GM19397 (cell line): ENCODE measurements at regions not wholly inside any gene's neighbourhood (a gene's known extent, or its start where the extent isn't known, plus 50 kb on each side); places are given as distances from the start of the nearest gene placed in this dataset.

Source experiments
- ATAC-seq: cut with Tn5 transposase; IDR thresholded peaks from one replicate; pipeline ENCODE4 v1.9.1; 2021; ENCODE audit warnings: mild to moderate bottlenecking, moderate library complexity; ENCODE audit not compliant: unreplicated experiment

DNA sequence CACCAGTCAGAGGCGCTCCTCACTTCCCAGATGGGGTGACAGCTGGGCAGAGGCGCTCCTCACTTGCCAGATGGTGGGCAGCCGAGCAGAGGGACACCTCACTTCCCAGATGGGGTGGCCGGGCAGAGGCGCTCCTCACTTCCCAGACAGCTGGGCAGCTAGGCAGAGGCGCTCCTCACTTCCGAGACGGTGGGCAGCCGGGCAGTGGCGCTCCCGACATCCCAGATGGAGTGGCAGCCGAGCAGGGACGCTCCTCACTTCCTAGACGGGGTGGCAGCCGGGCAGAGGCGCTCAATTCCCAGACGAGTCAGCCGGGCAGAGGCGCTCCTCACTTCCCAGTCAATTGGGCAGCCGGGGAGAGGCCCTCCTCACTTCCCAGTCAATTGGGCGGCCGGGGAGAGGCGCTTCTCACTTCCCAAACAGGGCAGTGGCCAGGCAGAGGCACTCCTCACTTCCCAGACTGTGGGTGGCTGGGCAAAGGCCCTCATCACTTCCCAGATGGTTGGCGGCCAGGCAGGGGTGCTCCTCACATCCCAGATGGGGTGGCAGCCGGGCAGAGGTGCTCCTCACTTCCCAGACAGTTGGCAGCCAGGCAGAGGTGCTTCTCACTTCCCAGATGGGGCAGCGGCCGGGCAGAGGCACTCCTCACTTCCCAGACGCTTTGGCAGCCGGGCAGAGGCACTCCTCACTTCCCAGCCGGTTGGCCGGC is 143.8 kb upstream of the ARID2 start:
- ATAC-seq, result no peak

DNA sequence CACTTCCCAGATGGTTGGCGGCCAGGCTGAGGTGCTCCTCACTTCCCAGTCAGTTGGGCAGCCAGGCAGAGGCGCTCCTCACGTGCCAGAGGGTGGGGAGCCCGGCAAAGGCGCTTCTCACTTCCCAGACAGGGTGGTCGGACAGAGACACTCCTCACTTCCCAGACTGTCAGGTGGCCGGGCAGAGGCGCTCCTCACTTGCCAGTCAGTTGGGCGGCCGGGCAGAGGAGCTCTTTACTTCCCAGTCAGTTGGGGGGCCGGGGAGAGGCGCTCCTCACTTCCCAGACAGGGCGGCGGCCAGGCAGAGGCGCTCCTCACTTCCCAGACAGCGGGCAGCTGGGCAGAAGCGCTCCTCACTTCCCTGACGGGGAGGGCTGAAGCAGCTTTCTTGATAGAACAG is 143.0 kb upstream of the ARID2 start:
- no peak for ATAC-seq

DNA sequence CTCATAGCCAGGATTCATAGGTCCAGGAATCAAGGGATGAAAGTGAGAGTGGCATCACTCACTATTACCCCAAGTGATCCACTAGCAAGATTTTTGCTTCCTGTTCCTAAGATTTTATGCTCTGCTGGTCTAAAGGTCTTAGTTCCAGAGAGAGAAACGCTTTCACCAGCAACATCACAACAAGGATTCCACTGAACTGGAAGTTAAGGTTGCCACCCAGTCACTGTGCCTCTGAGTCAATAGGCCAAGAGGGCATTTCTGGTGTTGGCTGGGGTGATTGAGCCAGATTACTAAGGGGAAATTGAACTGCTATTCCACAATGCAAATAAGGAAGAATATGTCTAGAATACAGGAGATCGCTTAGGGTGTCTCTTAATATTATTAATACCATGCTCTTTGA is 142.5 kb upstream of the ARID2 start:
- ATAC-seq, result no peak

DNA sequence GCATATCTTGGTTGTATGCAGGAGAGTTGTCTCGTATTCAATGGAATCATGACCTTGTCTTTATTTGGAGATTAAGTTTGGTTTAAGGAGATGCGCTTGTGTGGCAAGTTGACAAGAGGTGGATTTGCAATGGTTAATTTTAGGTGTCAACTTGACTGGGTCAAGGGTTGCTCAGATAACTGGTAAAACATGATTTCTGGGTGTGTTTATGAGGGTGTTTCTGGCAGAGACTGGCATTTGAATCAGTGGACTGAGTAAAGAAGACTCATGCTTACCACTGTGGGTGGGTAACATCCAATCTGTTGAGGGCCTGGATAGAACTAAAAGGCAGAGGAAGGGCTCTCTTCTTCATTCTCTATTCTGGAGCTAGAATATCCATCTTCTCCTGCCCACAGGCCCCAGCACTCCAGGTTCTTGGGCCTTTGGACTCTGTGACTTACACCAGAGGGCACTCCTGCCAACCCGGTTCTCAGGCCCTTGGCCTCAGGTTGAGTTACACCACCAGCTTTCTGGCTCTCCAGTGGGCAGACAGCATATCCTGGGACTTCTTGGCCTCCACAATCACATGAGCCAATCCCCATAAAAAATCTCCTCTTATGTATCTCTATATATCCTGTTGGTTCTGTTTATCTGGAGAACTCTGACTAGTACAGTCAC is 141.5 kb upstream of the ARID2 start:
- ATAC-seq, result no peak

DNA sequence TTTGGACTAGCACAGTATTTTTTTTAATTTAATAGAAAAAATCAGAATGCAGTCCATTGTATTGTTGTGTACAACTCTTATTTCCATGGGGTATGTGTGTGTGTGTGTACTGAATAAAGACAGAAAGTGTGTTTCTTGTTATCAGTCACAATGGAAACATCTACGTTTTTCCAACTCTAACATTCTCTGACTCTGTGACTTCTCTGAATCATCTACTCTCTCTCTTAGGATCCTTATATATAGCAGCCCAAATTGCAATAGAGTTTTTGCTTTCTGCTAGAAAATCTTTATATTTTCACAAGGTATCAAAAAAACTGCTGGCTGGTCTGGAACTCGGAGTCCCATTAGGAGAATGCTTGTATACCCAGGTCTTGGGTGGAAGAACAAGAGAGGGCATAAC is 138.9 kb upstream of the ARID2 start:
- no peak for ATAC-seq

DNA sequence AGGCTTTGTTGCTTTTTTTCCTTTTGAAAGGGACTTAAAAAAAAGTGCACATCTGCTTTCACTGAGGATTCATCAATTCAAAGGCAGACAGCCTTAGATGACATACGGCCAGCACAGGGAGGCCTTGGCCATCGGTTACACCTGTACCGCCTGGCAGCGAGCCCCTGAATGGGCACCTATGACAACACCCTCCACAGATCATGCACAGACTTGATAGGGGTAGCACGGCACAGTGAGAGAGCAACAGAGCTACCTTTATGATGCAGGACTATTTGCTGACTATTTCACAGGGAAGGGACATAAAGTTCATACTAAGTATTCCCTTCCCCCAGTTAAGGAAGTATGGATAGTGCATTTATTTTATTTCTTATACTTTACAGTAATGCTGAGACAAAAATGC is 137.9 kb upstream of the ARID2 start:
- ATAC-seq, result no peak

DNA sequence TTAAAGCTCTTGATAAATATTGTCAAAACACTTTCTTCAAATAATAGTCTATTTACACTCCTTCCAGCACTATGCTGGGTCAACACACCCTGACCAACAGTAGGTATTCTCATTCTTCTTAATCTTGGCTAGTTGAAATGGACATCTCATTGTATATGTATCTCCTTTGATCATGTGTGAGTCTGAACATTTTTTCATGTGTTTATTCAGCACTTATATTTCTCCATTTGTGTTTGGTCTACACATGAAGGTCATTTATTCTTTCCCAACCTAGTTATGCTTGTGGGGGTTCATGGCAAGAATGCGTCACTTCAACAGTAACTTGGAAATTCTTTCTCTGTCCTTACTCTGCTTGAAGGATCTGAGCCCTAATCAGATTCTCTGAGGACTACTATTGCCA is 133.1 kb upstream of the ARID2 start:
- no peak for ATAC-seq

DNA sequence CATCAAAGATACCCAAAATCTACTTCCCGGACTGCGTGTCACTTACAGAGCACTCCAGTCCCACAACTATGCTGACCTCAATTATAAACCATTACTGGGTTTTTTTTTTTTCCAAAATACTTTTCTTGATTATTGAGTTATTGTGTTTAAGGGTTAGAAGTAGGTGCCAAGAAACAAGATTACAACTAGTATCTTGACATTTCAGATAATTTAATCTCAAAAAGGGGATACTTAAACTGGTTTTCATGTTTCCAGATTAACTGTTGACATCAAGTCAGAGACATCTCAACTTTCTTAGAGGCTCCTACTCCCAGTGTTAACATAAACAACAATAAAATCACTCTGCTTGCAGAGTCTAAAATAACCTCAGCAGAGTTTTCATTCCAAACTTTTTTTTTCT is 131.2 kb upstream of the ARID2 start:
- no peak for ATAC-seq

DNA sequence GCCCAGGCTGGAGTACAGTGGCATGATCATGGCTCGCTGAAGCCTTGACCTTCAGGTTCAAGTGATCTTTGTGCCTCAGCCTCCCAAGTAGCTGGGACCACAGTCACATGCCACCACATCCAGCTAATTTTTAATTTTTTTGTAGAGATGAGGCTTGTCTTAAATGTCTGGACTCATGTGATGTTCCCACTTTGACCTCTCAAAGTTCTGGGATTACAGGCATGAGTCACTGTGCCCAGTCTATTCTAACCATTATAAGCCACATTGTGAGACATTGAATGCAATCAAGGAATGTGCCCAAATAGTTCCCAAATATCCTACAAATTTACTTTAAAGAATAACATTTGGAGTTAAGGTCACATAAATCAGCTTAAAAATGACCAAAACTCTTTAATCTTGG is 130.7 kb upstream of the ARID2 start:
- no peak for ATAC-seq

DNA sequence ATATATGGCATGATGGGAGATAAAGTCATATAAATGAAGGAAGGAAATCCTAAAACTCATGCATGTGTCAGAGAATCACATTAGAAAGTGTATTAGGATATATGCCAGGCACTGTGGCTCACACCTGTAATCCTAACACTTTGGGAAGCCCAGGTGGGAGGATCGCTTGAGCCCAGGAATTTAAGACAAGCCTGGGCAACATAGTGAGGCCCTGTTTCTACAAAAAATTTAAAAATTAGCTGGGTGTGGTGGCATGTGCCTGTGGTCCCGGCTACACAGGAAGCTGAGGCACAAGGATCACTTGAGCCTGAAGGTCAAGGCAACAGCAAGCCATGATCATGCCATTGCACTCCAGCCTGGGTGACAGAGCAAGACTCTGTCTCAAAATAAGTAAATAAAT is 130.3 kb upstream of the ARID2 start:
- ATAC-seq, result no peak

DNA sequence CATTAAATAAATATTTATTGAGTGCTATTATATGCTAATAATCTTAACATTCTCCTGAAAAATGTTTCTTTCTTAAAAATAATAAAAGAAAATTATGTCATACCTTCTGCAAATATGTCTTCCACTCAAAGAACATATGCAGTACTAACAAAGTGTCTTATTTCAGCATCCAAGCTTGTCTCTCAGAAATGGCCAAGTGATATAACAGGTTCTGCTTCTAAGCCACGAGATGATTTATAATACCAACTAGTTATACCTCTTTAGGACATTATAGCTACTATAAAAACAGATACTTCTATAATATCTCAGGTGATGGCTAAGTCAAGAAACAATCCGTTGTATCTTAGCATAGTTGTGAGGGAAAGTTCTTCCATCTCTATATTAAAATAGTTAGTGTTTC is 128.1 kb upstream of the ARID2 start:
- no peak for ATAC-seq

DNA sequence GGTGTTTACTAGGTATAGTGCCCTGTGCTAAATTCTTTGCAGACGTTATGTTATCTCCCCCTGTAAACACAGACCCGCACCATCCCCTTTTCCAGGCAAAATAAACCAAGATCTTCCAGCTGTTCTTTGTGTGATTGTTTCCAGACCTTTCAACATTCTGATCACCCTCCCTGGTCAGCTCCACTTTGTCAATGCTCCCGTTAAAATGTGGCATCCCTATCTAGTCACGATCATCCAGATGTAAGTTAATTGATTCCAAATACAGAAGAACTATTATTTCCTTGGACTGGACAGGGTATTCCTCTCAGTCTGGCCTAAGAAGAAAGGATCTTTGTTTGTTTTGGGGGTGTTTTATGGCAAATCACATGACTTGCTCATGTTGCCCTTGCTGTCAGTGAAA is 127.6 kb upstream of the ARID2 start:
- ATAC-seq, result no peak

DNA sequence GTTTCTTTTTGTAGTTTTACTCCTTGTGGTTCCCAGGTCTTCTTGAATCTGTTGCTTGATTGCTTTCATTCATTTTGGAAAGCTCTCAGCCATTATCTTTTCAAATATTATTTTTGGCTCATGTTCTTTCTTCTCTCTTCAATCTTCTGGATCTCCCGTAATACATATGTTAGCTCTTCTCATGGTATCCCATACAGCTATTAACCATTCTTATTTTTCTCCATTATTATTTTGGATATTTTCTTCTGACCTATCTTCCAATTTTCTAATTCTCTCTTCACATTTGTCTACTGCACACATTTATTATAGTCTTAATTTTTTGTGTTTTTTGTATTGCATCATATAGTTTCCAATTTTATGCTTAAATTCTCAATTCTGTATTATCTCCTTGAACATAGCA is 123.9 kb upstream of the ARID2 start:
- no peak for ATAC-seq

DNA sequence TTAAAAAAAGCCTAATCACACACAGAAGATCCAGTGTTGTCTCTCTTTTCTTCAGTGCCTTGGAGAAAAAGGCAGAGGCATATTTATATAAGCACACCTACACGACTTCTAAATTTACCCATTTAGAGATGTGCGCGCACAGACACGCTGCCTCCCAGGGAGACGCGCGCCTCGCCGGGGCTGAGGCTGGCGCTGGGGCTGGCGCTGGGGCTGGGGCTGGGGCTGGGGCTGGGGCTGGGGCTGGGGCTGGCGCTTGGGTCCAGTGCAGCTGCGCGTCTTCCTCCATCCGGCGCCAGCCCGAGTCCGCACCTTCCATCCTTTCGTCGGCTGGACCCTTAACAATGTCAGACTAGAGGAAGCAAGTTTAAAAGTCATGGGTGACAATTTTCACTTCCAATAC is 118.4 kb upstream of the ARID2 start:
- no peak for ATAC-seq

DNA sequence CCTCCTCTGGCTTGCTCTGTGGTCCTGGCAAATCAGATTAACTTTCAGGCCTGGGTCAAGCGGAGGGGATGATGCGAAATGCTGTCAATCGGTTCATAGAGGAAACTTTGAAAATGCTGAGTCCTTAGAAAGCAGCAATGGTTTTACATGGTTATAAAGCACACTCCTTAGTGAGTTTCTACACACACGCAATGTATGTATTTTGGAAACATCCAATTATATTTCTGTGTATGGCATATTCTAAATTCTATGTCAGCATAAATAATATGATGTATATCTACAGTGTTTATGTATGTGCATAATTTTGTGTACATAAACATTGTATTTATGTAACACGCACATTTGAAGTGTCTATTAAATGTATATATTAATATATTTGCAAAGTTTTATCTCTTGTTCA is 118.0 kb upstream of the ARID2 start:
- no peak for ATAC-seq

DNA sequence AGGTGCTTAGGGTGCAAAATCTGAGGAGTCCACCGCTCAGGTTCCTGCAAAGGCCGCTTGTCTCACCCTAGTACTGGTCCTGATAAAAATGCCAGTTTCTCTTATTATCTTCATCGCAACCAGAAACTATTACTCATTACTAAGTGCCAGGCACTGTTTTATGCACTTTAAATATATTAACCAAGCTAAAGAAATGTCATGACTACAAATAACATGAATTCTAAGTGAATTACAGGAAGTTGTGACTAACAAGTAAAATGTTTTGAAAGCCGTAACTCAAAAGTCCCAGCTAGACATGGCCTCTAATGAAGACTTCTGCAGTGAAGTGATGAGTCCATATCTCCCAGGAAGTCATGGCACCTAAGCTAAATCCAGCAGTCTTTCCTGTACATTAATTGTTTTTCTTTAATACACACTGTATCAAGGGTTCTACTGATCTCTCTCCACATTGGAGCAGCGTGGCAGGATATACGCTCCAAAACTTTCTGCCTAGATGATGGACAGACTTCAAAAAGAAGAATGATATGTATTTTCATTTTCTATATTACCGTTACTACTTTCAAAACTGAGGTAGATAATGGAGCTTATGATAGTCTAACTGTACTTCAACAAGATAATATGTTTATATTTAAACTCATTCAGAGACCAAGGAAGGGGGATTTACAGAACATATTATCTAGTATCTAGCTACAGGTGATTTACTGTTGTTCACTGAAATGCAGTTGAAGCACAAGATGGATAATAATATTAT is 117.3 kb upstream of the ARID2 start:
- ATAC-seq, result no peak

DNA sequence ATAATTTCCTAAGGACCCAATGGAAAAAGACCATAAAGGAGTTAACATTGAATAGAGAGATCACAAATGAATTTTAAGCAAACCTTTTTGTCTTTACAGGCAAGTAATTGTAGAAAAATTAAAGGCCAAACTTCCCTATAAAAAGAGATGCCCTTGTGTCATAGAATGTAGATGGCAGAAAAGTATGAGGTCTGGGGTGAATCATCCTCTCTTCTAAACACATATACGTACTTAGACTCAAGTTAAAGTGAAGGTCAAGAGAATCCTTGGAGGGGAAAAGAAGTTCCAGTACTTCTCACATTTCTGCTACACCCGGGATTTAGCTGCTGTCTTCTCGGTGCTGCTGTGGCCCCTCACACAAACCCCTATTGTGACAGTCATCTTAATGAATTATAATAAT is 116.2 kb upstream of the ARID2 start:
- no peak for ATAC-seq

DNA sequence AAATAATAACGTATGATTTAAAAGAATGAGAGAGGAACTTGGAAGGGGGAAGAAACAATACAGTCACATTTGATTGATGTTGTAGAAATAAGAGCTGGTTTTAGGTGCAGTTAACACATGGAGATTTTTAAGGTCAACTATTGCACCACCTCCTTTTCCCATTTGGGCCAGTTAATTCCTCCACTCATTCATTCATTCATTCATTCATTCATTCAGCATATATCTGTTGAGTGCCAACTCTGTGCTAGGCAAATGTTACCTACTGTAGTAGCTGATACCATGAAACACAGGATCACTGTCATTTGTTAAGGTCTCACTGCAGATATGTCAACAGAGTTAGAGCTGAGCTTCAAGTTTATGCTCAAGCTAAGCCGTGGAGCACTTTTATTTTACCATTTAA is 115.7 kb upstream of the ARID2 start:
- no peak for ATAC-seq

DNA sequence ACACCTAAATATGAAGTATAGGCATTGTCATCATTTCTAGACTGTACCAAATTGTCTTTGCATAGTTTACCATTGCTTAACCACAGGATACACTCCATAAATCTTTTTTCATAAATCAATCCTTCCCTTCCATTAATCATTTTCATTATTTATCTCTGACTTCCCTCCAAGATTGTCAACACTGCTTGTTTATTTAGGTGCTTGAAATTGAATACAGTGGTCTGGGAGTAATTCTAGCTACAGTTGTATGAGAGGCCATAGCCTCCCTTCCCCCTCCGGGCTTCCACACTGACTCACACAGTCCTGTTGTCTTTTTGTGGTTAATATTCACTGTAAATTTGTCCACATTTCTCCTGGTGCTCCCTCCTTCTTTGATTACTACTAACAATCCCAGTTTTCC is 114.2 kb upstream of the ARID2 start:
- no peak for ATAC-seq

DNA sequence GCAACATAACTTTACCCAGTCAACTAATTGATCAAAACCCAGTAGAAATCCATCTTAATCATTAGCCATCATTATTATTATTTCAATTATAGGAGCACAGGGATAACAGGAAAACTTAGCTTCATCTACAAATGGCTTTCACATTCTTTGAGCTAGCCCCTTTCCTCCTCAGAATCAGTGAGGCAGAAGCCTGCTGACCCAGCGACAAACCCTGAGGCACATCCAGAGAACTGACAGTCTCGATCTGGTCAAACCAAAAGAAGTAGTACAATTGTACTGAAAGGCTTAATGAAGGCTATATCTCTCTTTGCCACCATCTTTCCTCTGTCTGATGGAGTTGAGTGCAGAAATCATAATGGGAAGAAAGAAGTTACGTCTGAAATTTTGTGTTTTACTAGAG is 109.8 kb upstream of the ARID2 start:
- ATAC-seq, result no peak

DNA sequence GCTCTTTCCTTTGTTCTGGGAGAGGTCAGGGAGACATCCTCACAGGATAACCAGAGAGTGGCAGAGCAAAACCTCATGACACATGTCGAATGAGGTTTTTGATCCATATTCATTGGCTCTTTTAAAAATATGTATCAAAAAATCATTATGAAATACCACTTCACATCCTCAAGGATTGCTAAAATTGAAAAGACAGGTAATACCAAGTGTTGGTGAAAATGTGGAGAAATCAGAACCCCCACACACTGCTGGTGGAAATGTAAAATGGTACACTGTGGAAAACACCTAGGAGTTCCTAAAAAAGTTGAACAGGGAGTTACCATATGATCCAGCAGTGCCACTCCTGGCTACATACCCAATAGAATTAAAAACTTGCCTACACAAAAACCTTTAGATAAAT is 107.8 kb upstream of the ARID2 start:
- ATAC-seq, result no peak

DNA sequence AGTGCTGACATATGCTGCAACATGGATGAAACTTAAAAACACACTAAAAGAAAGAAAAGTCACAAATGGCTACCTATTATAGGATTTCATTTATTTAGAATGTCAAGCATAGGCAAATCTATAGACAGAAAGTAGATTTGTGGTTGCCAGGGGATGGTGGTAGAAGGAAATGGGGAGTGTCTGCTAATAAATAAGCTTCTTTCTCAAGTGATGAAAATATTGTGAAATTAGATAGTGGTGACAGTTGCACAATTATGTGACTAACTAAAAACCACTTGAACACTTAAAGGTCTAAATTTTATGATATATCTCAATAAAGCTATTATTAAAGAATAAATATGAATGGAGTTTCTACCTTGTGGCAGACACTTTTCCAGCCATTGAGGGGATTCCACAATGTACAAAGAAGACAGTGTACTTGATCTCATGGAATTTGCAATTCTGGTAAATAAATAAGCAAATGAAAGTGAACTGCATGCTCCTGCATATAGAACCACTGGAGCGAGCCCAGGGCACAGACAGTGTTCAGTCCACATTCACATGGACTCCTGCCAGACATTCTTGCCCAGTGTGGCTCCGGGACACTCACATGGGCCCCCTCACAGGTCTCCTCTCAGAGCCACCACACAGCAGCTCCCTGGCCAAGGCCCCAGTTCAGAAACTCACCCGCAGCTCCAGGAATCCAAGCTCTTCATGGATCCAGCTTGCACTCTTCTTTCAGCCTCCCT is 107.1 kb upstream of the ARID2 start:
- ATAC-seq, result no peak
